GM21717 (cell line): ENCODE measurements at regions not wholly inside any gene's neighbourhood (a gene's known extent, or its start where the extent isn't known, plus 50 kb on each side); places are given as distances from the start of the nearest gene placed in this dataset.
"Not testable (repeated sequence)": the region's sequence is repeated elsewhere in the genome, so short reads cannot be mapped to it uniquely, and the experiment has no call there.

Experiments
- ATAC-seq: cut with Tn5 transposase; IDR thresholded peaks from one replicate; pipeline ENCODE4 v1.9.1; 2021; ENCODE audit warnings: mild to moderate bottlenecking, moderate library complexity; ENCODE audit not compliant: unreplicated experiment

GRCh38 chr3:5585085-5585484 lies 397.6 kb downstream of the EDEM1 start:
- ATAC-seq: no peak

- no peak for ATAC-seq
These were observed 419.5 kb downstream of the EDEM1 start for GRCh38 chr3:5606884-5607472.

- no peak for ATAC-seq
These were observed 420.1 kb downstream of the EDEM1 start for GRCh38 chr3:5607581-5607980.

- not testable (repeated sequence) for ATAC-seq
These were observed 421.5 kb downstream of the EDEM1 start for GRCh38 chr3:5608971-5609370.

GRCh38 chr3:5613599-5613998 lies 426.1 kb downstream of the EDEM1 start:
- ATAC-seq: no peak

GRCh38 chr3:5616873-5617272 lies 429.4 kb downstream of the EDEM1 start:
- no peak for ATAC-seq

- no peak for ATAC-seq
These were observed 430.7 kb downstream of the EDEM1 start for GRCh38 chr3:5618170-5618569.

GRCh38 chr3:5630406-5630805 lies 442.9 kb downstream of the EDEM1 start:
- no peak for ATAC-seq

- ATAC-seq: no peak
These were observed 446.5 kb downstream of the EDEM1 start for GRCh38 chr3:5633960-5634359.

GRCh38 chr3:5634411-5634810 lies 446.9 kb downstream of the EDEM1 start:
- ATAC-seq: no peak

GRCh38 chr3:5635746-5636145 lies 448.2 kb downstream of the EDEM1 start:
- no peak for ATAC-seq

- ATAC-seq: no peak
These were observed 451.0 kb downstream of the EDEM1 start for GRCh38 chr3:5638550-5638949.

- ATAC-seq: no peak
These were observed 457.5 kb downstream of the EDEM1 start for GRCh38 chr3:5644773-5645670.

- ATAC-seq: no peak
These were observed 458.3 kb downstream of the EDEM1 start for GRCh38 chr3:5645692-5646410.

- no peak for ATAC-seq
These were observed 462.8 kb downstream of the EDEM1 start for GRCh38 chr3:5650303-5650702.

GRCh38 chr3:5651351-5651750 lies 463.8 kb downstream of the EDEM1 start:
- no peak for ATAC-seq

- ATAC-seq: no peak
These were observed 466.1 kb downstream of the EDEM1 start for GRCh38 chr3:5653426-5654143.

GRCh38 chr3:5657106-5657505 lies 469.6 kb downstream of the EDEM1 start:
- ATAC-seq: no peak

- ATAC-seq: no peak
These were observed 476.1 kb downstream of the EDEM1 start for GRCh38 chr3:5663601-5664000.

GRCh38 chr3:5666455-5666854 lies 478.9 kb downstream of the EDEM1 start:
- no peak for ATAC-seq

GRCh38 chr3:5673521-5673920 lies 486.0 kb downstream of the EDEM1 start:
- ATAC-seq: no peak
